ENCODE measurements at regions not wholly inside any gene's neighbourhood (a gene's known extent, or its start where the extent isn't known, plus 50 kb on each side); places are given as distances from the start of the nearest gene placed in this dataset.
A peak's percentile ranks its signal among the peaks of the same experiment; 100 is the strongest.

DNA sequence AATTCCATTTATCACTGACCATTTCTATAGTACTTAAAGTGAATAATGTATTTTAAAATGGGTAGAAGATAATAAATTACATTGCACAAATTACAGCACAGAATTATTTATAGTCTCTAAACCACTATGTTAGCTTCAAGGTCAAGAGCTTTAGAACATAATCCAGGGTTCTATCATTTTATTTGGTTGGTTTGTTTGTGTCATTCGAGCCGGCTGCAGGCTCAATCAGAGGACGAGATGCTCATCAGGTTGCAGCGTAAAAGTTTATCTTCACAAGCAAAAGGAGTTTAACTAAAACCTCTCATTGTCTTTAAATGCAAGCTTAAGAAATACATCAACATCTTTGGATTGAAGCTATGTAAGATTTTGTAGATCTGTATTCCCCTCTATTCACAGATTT, 523.8 kb downstream of the EFNA5 start:
- DNase-seq (ENCODE audit: low read depth): no peak

DNA sequence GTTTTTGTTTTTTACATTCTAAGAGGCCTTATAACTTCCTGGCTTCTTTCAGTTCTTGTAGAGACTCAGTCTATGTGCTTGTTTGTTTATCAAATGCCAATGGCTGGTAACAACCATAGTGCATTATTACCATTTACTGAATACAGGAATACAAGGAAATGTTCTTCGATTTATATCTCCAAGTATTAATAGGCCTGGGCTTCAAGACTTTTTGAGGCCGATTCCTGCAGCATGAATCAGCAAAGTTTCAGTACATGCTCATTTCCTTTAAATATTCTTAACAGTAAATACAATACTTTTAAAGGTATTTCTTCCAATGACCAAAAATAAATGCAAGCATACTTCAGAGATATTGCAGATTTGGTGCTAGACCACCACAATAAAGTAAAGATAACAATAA, 535.3 kb downstream of the EFNA5 start:
- DNase-seq (ENCODE audit: low read depth): peak; percentile 6

DNA sequence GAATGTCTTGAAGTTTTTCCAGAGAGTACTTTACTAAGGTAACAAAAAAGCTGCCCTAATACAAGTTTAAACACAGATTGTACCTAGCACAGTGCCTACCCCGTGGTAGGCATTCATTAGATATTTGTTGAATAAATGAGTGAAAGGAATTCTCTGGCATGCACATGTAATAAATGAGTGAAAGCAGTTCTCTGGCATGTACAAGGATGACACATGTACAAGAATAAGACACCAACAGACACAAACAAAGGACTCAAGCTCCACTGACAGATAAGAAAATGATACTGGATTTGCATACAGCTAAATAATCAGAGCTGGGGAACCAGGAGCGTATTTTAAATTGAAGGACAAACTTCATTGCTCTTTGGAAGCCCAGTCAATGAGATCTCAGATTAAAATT, 535.8 kb downstream of the EFNA5 start:
- no peak for DNase-seq (ENCODE audit: low read depth)

DNA sequence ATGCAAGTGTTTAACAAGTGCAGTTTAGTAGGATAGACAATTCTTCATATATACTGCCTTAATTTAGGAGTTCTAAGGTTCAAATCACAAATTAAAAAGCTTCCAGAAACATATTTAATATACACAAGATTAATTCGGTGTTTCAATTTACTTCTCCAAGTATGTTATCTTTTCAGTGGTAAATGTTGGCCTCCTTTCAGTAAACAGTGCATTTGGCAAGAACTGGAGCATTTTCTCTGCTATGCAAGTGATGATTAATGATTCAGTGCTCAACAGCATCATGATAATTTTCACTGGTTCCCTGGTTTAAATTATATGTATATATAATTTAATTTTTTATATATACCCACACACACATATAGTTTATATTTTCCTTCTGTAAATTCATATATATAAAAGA, 541.7 kb downstream of the EFNA5 start:
- DNase-seq (ENCODE audit: low read depth): peak; percentile 24

DNA sequence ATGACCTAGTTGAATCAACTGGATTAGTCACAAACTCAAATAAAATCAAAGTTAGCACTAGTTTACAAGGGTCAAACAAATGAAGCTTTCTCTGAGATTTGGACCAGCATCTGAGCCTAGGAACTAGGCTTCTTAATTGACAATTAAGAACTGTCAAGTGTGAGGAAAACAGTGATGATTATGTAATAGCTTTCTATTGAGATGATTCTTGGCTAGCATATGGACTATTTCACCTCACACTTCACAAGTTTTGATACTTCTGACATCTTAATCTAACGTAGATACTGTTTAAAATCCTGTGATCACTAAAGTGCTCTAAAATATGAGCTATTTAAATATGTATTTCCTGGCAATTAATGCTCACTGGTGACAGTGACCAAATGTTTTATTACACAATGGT, 542.9 kb downstream of the EFNA5 start:
- DNase-seq (ENCODE audit: low read depth): no peak

DNA sequence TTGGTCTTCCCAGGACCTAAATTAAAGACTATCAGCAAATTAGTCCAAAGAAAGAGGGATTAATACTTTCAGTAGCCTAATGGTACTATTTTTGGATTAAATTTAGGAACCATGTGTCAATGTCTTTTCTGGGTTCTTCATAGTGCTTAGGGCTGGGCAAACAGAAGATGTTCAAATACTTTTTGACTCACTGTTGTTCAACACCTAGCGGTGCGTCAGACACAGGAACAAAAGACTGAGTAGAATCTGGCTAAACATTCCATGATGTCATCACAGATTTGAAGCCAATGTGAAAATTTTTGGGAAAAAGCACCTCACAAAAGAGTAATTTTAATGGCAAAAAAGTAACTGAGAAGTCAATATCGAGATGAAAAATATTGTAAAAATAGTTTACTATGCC, 544.4 kb downstream of the EFNA5 start:
- no peak for DNase-seq (ENCODE audit: low read depth)

DNA sequence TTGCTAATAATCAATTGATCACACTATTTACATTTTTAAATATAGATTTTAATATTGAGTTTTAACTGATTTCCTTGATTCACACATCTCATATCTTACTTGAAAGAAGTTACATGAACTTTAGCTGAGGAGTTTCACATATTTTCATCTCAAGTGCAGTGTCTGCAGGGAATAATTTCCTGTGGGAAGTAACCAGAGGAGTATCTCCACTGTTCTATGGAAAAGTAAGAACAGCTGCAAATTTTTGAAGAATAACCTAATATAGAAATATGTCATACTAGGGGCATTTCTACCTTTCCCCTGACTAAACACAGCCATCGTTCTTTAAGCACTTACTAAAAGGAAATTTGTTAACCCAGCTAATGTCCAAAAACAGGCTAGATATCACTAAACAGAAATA, 546.4 kb downstream of the EFNA5 start:
- no peak for DNase-seq (ENCODE audit: low read depth)

DNA sequence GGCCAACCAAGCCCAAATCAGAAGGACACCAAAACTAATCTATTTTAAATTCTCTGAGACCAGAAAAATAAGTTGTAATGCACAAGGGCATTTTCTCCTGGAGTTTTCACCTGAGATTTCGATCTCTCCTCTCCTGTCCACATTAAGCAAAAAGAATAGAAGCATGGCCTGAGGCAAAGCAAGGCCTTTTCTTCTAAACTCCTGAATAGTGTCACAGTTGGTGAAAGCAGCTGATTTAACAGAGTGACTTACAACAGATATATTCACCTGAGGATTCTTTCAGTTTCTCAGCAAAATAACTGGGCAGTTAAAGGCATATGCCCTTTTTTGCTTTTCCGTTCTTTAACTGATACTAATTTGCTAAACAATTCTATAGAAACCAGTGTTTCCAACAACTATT, 547.7 kb downstream of the EFNA5 start:
- DNase-seq (ENCODE audit: low read depth): no peak

DNA sequence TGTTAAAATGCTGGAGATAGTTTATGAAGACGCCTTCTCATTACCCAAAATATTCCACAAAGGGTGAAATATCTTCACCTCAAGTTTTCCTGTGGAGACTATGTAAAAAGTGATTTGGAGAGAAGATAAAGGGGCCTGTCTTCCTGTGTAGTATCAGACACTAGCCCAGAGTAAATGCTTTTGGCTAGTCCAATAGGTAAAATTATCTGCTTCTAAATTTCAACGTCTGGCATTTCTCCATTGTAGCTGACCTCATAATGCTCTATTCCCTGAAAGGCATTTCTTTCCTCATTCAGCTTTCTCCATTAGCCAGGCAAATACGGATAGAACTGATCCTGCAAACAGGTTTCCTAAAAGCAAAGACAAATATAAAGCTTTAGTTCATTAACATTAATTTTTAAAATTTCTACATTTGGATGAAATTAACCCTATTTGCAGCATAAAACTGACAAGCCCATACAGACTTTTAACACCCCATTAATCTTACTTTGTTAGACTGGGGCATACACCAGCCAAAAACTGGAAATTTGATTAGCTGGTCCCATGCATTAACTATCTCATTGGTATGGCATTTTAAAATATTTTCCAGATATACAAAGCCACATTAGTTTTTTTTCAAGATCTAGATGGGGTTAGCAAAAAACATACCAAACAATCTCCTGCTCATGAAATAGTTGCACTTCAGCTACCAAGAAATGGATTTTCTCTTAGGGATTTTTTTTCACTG, 548.8 kb downstream of the EFNA5 start:
- no peak for DNase-seq (ENCODE audit: low read depth)

DNA sequence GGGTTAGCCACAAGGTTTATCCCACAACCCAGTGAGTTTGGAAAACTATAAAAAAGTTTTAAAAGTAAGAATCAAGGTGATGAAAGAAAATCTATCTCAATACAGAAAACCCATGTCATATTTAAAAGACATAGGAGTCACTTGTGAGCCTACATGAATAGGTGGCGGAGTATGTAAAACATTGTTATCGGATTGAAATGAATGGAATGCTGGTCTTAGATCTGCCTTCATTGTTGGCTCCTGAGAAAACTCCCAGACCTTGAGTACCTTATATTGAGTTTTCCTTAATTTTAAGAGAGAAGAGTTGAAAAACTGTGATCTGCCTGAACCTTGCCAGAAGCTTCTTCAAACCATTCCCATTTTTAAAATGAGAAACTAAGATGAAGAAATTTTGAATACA, 551.1 kb downstream of the EFNA5 start:
- DNase-seq (ENCODE audit: low read depth): no peak

DNA sequence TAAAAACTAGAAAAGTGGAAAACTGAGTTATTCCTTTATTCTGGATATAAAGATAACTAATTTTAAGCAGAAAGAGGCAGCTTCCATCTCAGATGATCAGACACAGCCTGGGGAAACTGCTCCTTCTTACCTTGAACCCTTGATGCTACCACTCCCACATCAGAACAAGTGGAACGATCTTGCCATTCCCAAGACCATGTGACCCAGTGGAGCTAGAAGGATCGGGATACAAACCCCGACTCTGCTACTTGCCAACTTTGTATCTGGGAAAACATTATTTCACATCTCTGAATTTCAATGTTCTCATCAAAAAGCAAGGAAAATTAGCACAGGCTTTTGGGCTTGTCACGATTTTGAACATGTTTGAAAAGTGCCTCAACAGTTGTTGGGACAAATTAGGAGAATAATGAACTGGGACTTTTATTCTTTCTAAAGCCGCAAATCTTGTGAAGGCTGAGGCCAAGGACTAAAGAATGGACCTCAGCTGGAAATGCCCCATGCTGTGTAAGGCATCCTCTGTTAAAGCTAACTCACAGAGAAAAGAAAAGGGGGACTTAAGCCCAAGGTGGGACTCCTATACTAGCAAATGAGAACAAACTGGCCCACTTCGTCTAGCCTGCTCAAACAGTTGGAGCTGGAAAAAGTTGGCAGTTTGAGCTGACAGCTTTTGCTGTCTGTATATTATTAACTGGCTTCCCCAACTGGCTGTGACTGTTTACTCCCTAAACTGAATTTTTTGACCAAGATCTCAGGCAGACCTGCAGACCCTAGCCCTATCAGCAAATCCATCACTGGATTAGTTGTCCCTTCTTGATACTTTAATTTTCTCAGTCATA, 552.3 kb downstream of the EFNA5 start:
- DNase-seq (ENCODE audit: low read depth): no peak

DNA sequence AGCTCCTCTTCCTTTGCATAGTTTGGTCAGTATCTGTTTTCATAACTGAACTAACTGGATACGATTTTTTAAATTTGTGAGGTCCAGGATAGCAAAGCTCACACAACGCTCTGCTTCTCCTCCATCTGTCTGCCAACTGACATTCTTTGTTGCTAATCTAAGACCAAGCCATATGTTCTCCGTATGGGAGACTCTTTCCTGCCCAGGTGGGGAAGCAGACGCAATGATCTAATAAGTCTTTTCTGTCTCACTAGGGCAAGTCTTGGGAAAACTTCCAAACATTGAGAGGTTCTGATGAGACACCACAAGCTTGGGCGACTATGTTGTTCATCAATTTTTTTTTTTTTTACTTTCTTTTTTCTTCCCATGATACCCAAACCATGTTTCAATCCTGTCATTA, 558.5 kb downstream of the EFNA5 start:
- no peak for DNase-seq (ENCODE audit: low read depth)

DNA sequence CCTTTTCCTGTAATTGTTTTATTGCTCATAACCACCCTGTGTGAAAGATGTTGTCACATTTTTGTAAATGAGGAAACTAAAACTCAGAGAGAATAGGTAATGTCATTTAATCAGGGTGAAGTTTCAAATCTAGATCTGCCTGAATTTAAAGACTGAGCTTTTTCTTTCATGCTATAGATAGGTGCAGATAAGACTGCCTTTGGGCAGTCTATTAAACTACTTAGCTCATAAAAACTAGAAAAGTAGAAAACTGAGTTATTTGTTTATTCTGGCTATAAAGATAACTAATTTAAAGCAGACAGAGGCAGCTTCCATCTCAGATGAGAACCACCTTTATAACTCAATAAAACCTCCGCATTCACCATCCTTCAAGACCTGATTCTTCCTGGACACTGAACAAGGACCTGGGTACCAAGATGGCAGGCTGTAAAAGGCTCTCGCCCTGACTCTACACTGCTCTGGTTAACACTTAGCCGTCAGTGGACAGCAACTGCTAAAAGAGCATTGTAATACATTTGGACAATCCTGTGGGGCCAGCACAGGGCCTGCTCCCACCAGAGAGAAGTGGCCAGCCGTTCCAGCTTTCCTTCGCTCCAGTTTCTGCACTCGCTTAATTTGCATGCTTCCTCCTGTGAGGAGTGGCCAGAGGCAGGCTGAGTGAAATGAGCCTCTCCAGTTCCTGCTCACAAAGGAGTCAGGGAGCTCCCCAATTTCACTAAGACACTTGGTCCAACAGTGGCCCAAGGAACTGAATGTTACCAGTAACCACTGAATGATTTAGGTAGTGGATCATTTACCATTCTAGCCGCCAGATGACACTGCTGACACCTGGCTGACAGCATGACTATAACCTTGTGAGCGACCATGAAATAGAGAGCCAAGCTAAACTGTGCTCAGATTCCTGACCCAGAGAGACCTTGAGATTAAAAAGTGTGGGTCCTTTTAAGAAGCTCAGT, 566.4 kb downstream of the EFNA5 start:
- no peak for DNase-seq (ENCODE audit: low read depth)

DNA sequence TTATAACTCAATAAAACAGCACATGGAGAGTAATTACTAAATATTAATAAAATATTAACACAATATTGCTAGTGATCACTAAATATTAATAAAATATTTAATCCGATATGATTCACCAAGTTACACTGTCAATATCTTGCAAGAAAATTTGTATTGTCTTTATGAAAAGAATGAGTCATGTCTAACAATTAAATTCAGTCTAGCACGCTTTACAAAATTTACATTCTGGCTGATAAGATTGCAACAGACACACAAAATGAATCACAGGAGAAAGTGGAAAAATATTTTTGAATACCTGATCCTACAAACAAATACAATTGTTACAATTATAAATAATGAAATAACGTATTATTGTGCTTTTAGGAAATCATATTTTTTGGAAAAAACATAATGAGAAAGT, 567.2 kb downstream of the EFNA5 start:
- no peak for DNase-seq (ENCODE audit: low read depth)

DNA sequence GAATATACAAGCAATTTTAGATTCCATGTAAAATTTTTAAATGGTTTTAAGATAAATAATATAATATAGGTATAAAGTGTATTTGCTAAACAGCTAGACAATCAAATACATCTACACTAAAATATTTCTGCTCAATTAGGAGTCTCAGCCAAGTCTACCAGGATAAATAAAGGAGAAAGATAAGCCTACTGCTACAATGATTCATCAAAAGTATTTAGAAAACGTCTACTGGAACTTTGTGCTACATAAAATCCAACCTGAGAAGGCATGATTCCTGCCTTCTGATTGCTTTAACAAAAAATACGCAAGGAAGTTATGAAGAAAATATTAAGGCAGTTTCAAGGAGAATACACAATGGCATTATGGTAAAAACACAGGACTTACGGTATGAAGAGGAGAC, 570.6 kb downstream of the EFNA5 start:
- no peak for DNase-seq (ENCODE audit: low read depth)

DNA sequence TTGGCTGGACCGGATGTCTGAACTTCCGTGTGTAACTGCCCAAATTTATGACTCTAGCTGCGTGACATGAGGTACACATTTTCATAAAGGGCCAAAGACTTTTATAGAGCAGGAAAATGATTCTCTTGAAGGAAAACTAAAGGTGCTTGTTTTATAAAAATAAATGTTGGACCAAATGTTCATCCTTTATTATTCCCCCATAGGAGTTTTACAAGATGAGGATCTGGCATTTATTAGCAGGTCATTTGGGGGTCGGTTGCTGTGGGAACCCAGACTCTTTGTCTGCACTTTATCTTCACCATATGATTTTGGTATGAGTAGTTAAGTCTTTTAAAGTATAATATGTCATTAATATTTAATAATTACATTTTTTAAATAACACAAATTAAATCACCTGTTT, 571.2 kb downstream of the EFNA5 start:
- no peak for DNase-seq (ENCODE audit: low read depth)

DNA sequence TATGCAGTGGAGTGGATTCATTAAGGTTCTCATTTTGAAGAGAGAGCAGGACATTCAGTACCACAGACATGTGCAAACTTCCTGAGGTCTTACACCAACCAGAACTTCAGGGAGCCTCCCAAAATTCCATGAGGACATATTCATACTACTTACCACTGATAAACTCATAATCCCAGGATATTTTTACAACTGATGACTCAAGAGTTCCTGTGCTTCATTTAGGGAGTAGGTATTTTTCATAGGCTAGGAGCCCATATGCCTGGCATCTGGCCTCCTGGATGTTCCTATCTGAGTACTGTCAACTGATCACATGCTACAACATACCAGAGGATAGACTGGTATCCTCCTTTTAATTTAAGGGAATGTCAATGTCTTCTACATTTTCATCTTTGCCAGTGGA, 578.0 kb downstream of the EFNA5 start:
- DNase-seq (ENCODE audit: low read depth): no peak

DNA sequence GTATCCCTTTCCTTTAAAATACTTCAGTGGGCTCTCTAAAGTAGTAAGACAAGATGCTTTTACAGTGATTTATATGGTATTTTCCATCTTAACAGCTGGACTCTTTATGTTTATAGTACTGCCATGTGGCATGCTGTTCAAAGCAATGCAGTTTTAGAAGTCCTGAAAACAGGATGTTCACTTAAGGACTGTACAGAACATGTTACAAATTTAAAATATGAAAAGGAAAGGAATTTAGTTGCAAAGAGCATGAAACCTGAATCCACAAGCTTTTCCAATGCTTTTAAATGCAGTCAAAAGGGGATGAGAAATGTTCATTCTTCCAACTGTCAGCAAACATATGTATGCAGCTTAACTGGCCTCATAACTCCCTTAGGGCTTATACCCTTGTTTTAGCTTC, 580.2 kb downstream of the EFNA5 start:
- no peak for DNase-seq (ENCODE audit: low read depth)

DNA sequence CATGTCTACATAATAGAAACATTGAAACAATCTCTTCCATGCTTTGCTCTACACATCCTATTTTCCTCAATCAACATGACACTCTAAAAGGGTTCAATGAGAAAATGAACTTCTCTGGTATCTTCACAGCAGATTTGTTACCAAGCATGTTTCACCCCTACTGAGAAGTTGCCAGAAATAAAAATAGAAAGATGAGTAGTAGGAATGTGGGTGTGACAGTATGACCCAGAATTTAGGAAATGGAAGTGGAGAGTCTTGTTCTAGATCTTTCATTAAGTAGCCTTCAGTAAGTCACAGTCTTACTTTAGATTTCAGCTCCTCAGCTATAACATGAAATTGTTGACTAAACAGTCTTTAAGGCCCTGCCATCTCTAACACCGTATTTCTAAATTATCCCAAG, 581.8 kb downstream of the EFNA5 start:
- no peak for DNase-seq (ENCODE audit: low read depth)

DNA sequence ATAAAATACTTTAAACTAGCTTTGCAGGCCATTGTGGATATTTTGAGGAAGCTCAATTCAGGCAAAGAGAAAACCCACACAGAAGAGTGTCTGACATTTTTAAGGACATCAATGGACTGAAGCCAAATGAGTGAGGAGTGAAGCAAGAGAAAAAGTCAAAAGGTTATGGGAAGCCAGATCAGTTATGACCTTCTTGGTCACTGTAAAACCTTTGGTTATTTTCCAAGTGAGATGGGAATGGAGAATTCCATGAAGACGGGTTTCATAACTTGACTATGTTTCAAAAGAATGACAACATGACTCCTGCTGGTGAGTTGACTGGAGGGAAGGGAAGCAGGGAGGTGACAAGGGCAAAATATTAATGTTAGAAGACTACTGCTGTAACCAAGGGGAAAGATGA, 585.2 kb downstream of the EFNA5 start:
- DNase-seq (ENCODE audit: low read depth): no peak

DNA sequence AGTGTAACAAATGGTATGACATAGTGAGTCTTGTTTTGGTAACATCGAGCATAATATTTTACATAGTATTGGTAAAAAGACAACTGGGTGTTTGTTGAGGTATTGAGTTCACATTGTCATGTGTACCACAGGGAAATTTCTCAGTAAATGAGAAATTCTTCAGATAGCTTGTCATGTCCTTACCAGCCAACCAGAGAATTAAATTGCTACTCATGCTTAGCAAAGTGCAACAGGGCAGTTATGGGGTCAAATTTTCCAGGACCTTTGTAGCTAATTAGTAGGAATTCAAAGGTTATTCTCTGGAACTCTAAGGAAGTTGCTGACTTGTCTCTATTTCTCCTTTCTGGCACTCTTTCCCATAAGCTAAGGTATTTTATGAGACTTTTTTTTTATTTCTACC, 595.7 kb downstream of the EFNA5 start:
- no peak for DNase-seq (ENCODE audit: low read depth)

DNA sequence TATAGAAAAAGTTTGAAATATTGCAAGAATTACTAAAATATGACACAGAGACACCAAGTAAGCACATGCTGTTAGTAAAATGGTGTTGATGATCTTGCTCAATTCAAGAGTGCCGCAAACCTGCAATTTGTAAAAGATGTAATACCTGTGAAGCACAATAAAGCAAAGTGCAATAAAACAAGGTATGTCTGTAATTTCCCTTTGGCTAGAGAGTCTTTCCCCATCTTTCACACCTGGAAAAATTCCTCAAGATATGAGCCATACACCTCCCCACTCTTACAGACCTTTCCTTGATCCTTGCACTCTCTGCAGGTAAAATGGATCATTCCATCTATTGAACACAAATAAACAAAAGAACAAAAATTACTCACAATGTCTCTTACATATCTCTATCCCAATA, 597.8 kb downstream of the EFNA5 start:
- DNase-seq (ENCODE audit: low read depth): no peak

DNA sequence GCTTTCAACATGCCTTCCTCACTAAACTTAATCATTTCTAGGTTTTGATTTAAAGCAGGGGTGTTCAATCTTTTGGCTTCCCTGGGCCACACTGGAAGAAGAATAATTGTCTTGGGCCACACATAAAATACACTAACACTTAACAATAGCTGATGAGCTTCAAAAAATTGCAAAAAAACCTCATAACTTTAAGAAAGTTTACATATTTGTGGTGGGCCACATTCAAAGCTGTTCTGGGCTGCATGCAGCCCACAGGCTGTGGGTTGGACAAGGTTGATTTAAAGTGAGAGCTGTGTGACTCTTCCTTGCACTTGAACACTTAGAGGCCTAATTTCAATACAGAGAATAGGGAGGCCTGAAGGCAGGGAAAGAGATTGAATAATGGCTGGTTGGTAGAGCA, 598.3 kb downstream of the EFNA5 start:
- no peak for DNase-seq (ENCODE audit: low read depth)

Measured in stromal cell of bone marrow (primary cell).